ENCODE measurements at regions not wholly inside any gene's neighbourhood (a gene's known extent, or its start where the extent isn't known, plus 50 kb on each side); places are given as distances from the start of the nearest gene placed in this dataset.

GRCh38 chr2:144673456-144673855 is 153.5 kb upstream of the ZEB2 start:
- Histone ChIP-seq H3K4me3 (ENCODE audit: low read depth in 1 of 2, low read length in 2 of 2) (no peak overlapping the region), H3K36me3 (ENCODE audit: control insufficient read depth in 1 of 2, insufficient read depth in 2 of 2, low read length in 2 of 2) (no peaks in the 10 kb centered on the region), H3K4me1 (ENCODE audit: control insufficient read depth in 1 of 2, insufficient read depth in 2 of 2, low read length in 2 of 2) (no peaks in the 10 kb centered on the region), H3K27ac (ENCODE audit: low read length) (no peak overlapping the region), H3K9me3 (ENCODE audit: control insufficient read depth in 1 of 2, low read length in 2 of 2) (no peaks in the 10 kb centered on the region), H3K27me3 (ENCODE audit: low read depth, low read length) (no peaks in the 10 kb centered on the region)

GRCh38 chr2:144671695-144672455 is 152.0 kb upstream of the ZEB2 start:
- no peaks in the 10 kb centered on the region for H3K9me3 ChIP-seq (ENCODE audit: control insufficient read depth in 1 of 2, low read length in 2 of 2)
- H3K27ac ChIP-seq (ENCODE audit: low read length), result no peak overlapping the region
- no peaks in the 10 kb centered on the region for H3K27me3 ChIP-seq (ENCODE audit: low read depth, low read length)
- no peak overlapping the region for H3K4me3 ChIP-seq (ENCODE audit: low read depth in 1 of 2, low read length in 2 of 2)
- H3K4me1 ChIP-seq (ENCODE audit: control insufficient read depth in 1 of 2, insufficient read depth in 2 of 2, low read length in 2 of 2), result no peaks in the 10 kb centered on the region
- no peaks in the 10 kb centered on the region for H3K36me3 ChIP-seq (ENCODE audit: control insufficient read depth in 1 of 2, insufficient read depth in 2 of 2, low read length in 2 of 2)

GRCh38 chr2:144670738-144671137 is 150.8 kb upstream of the ZEB2 start:
- Histone ChIP-seq H3K27me3 (ENCODE audit: low read depth, low read length) (no peaks in the 10 kb centered on the region), H3K36me3 (ENCODE audit: control insufficient read depth in 1 of 2, insufficient read depth in 2 of 2, low read length in 2 of 2) (no peaks in the 10 kb centered on the region), H3K9me3 (ENCODE audit: control insufficient read depth in 1 of 2, low read length in 2 of 2) (no peaks in the 10 kb centered on the region), H3K4me1 (ENCODE audit: control insufficient read depth in 1 of 2, insufficient read depth in 2 of 2, low read length in 2 of 2) (no peaks in the 10 kb centered on the region), H3K27ac (ENCODE audit: low read length) (no peak overlapping the region), H3K4me3 (ENCODE audit: low read depth in 1 of 2, low read length in 2 of 2) (no peak overlapping the region)

GRCh38 chr2:144670080-144670479 is 150.2 kb upstream of the ZEB2 start:
- no peaks in the 10 kb centered on the region for H3K36me3 ChIP-seq (ENCODE audit: control insufficient read depth in 1 of 2, insufficient read depth in 2 of 2, low read length in 2 of 2)
- no peaks in the 10 kb centered on the region for H3K4me1 ChIP-seq (ENCODE audit: control insufficient read depth in 1 of 2, insufficient read depth in 2 of 2, low read length in 2 of 2)
- H3K27ac ChIP-seq (ENCODE audit: low read length), result no peak overlapping the region
- no peaks in the 10 kb centered on the region for H3K27me3 ChIP-seq (ENCODE audit: low read depth, low read length)
- no peak overlapping the region for H3K4me3 ChIP-seq (ENCODE audit: low read depth in 1 of 2, low read length in 2 of 2)
- no peaks in the 10 kb centered on the region for H3K9me3 ChIP-seq (ENCODE audit: control insufficient read depth in 1 of 2, low read length in 2 of 2)

GRCh38 chr2:144669196-144669987 is 149.5 kb upstream of the ZEB2 start:
- H3K4me1 ChIP-seq (ENCODE audit: control insufficient read depth in 1 of 2, insufficient read depth in 2 of 2, low read length in 2 of 2), result no peaks in the 10 kb centered on the region
- H3K27me3 ChIP-seq (ENCODE audit: low read depth, low read length), result no peaks in the 10 kb centered on the region
- no peak overlapping the region for H3K27ac ChIP-seq (ENCODE audit: low read length)
- H3K36me3 ChIP-seq (ENCODE audit: control insufficient read depth in 1 of 2, insufficient read depth in 2 of 2, low read length in 2 of 2), result no peaks in the 10 kb centered on the region
- no peak overlapping the region for H3K4me3 ChIP-seq (ENCODE audit: low read depth in 1 of 2, low read length in 2 of 2)
- no peaks in the 10 kb centered on the region for H3K9me3 ChIP-seq (ENCODE audit: control insufficient read depth in 1 of 2, low read length in 2 of 2)

- Histone ChIP-seq H3K27ac (ENCODE audit: low read length) (no peak overlapping the region), H3K9me3 (ENCODE audit: control insufficient read depth in 1 of 2, low read length in 2 of 2) (no peaks in the 10 kb centered on the region), H3K4me1 (ENCODE audit: control insufficient read depth in 1 of 2, insufficient read depth in 2 of 2, low read length in 2 of 2) (no peaks in the 10 kb centered on the region), H3K27me3 (ENCODE audit: low read depth, low read length) (no peaks in the 10 kb centered on the region), H3K36me3 (ENCODE audit: control insufficient read depth in 1 of 2, insufficient read depth in 2 of 2, low read length in 2 of 2) (no peaks in the 10 kb centered on the region), H3K4me3 (ENCODE audit: low read depth in 1 of 2, low read length in 2 of 2) (no peak overlapping the region)
These were observed 148.7 kb upstream of the ZEB2 start for GRCh38 chr2:144668493-144669110.

- no peak overlapping the region for H3K27ac ChIP-seq (ENCODE audit: low read length)
- no peaks in the 10 kb centered on the region for H3K27me3 ChIP-seq (ENCODE audit: low read depth, low read length)
- no peak overlapping the region for H3K4me3 ChIP-seq (ENCODE audit: low read depth in 1 of 2, low read length in 2 of 2)
- no peaks in the 10 kb centered on the region for H3K36me3 ChIP-seq (ENCODE audit: control insufficient read depth in 1 of 2, insufficient read depth in 2 of 2, low read length in 2 of 2)
- H3K4me1 ChIP-seq (ENCODE audit: control insufficient read depth in 1 of 2, insufficient read depth in 2 of 2, low read length in 2 of 2), result no peaks in the 10 kb centered on the region
- no peaks in the 10 kb centered on the region for H3K9me3 ChIP-seq (ENCODE audit: control insufficient read depth in 1 of 2, low read length in 2 of 2)
These were observed 146.1 kb upstream of the ZEB2 start for GRCh38 chr2:144666032-144666431.

GRCh38 chr2:144663207-144663606 is 143.3 kb upstream of the ZEB2 start:
- H3K4me1 ChIP-seq (ENCODE audit: control insufficient read depth in 1 of 2, insufficient read depth in 2 of 2, low read length in 2 of 2), result no peaks in the 10 kb centered on the region
- no peak overlapping the region for H3K4me3 ChIP-seq (ENCODE audit: low read depth in 1 of 2, low read length in 2 of 2)
- peak overlapping the region; percentile 65 for H3K27ac ChIP-seq (ENCODE audit: low read length)
- no peaks in the 10 kb centered on the region for H3K27me3 ChIP-seq (ENCODE audit: low read depth, low read length)
- H3K36me3 ChIP-seq (ENCODE audit: control insufficient read depth in 1 of 2, insufficient read depth in 2 of 2, low read length in 2 of 2), result no peaks in the 10 kb centered on the region
- H3K9me3 ChIP-seq (ENCODE audit: control insufficient read depth in 1 of 2, low read length in 2 of 2), result no peaks in the 10 kb centered on the region

- H3K9me3 ChIP-seq (ENCODE audit: control insufficient read depth in 1 of 2, low read length in 2 of 2), result no peaks in the 10 kb centered on the region
- H3K27me3 ChIP-seq (ENCODE audit: low read depth, low read length), result no peaks in the 10 kb centered on the region
- H3K4me1 ChIP-seq (ENCODE audit: control insufficient read depth in 1 of 2, insufficient read depth in 2 of 2, low read length in 2 of 2), result no peaks in the 10 kb centered on the region
- H3K36me3 ChIP-seq (ENCODE audit: control insufficient read depth in 1 of 2, insufficient read depth in 2 of 2, low read length in 2 of 2), result no peaks in the 10 kb centered on the region
- H3K27ac ChIP-seq (ENCODE audit: low read length), result peak overlapping the region; percentile 57
- no peak overlapping the region for H3K4me3 ChIP-seq (ENCODE audit: low read depth in 1 of 2, low read length in 2 of 2)
These were observed 140.8 kb upstream of the ZEB2 start for GRCh38 chr2:144660518-144661316.

- no peaks in the 10 kb centered on the region for H3K9me3 ChIP-seq (ENCODE audit: control insufficient read depth in 1 of 2, low read length in 2 of 2)
- H3K36me3 ChIP-seq (ENCODE audit: control insufficient read depth in 1 of 2, insufficient read depth in 2 of 2, low read length in 2 of 2), result no peaks in the 10 kb centered on the region
- H3K4me3 ChIP-seq (ENCODE audit: low read depth in 1 of 2, low read length in 2 of 2), result no peak overlapping the region
- H3K27me3 ChIP-seq (ENCODE audit: low read depth, low read length), result no peaks in the 10 kb centered on the region
- H3K27ac ChIP-seq (ENCODE audit: low read length), result peak overlapping the region; percentile 57
- no peaks in the 10 kb centered on the region for H3K4me1 ChIP-seq (ENCODE audit: control insufficient read depth in 1 of 2, insufficient read depth in 2 of 2, low read length in 2 of 2)
These were observed 139.9 kb upstream of the ZEB2 start for GRCh38 chr2:144659731-144660275.

GRCh38 chr2:144654523-144654922 is 134.6 kb upstream of the ZEB2 start:
- Histone ChIP-seq H3K9me3 (ENCODE audit: control insufficient read depth in 1 of 2, low read length in 2 of 2) (no peaks in the 10 kb centered on the region), H3K27me3 (ENCODE audit: low read depth, low read length) (no peaks in the 10 kb centered on the region), H3K27ac (ENCODE audit: low read length) (no peak overlapping the region), H3K4me3 (ENCODE audit: low read depth in 1 of 2, low read length in 2 of 2) (no peak overlapping the region), H3K4me1 (ENCODE audit: control insufficient read depth in 1 of 2, insufficient read depth in 2 of 2, low read length in 2 of 2) (no peaks in the 10 kb centered on the region), H3K36me3 (ENCODE audit: control insufficient read depth in 1 of 2, insufficient read depth in 2 of 2, low read length in 2 of 2) (no peaks in the 10 kb centered on the region)

Measured in muscle layer of duodenum (tissue), 2 donors.